ENCODE measurements at regions not wholly inside any gene's neighbourhood (a gene's known extent, or its start where the extent isn't known, plus 50 kb on each side); places are given as distances from the start of the nearest gene placed in this dataset.

- no peaks in the 10 kb centered on the region for H3K4me1 Mint-ChIP-seq
- no peaks in the 10 kb centered on the region for H3K27me3 Mint-ChIP-seq (ENCODE audit: low read depth in 3 of 3)
- H3K36me3 ChIP-seq (replicated peaks in 1 of 2; ENCODE audit: control insufficient read depth in 1 of 2, insufficient read depth in 2 of 2, low read length in 2 of 2), result no peaks in the 10 kb centered on the region
- intact Hi-C loops (cut with micrococcal nuclease), result no loop called here
- H3K4me1 ChIP-seq (ENCODE audit: control insufficient read depth in 1 of 2, insufficient read depth in 2 of 2, low read length in 2 of 2), result no peaks in the 10 kb centered on the region
- H3K4me3 ChIP-seq (replicated peaks in 1 of 3; ENCODE audit: low read depth in 2 of 3, low read length in 3 of 3), result no peak overlapping the region
- DNase-seq, result no peak
- H3K4me2 ChIP-seq (replicated peaks; ENCODE audit: extremely low read depth, low read length, poor library complexity, severe bottlenecking), result no peak overlapping the region
- H3K27ac ChIP-seq (ENCODE audit: low read depth in 1 of 2, low read length in 2 of 2), result no peak overlapping the region
- no peak overlapping the region for H2AFZ ChIP-seq (ENCODE audit: insufficient read depth, low read depth, low read length, poor library complexity, severe bottlenecking)
- H4K20me1 ChIP-seq (ENCODE audit: insufficient read depth, low read length), result no peaks in the 10 kb centered on the region
- no peaks in the 10 kb centered on the region for H3K27me3 ChIP-seq (ENCODE audit: control insufficient read depth in 2 of 2, insufficient read depth in 2 of 2, low read length in 2 of 2)
- H3K4me3 Mint-ChIP-seq, result no peak overlapping the region
- no peak overlapping the region for H3K27ac Mint-ChIP-seq
- H3K9me3 Mint-ChIP-seq, result peaks cover 0 to 6% (median 2%) of the 10 kb centered on the region in 7 donors
- H3K9me3 ChIP-seq (replicated peaks in 1 of 2; ENCODE audit: control insufficient read depth in 1 of 2, insufficient read depth in 1 of 2, low read length in 2 of 2), result peaks cover 0 to 5% of the 10 kb centered on the region in 2 donors
- no peaks in the 10 kb centered on the region for H3K79me2 ChIP-seq (ENCODE audit: insufficient read depth, low read length)
- no peak for TF ChIP-seq CTCF (IDR thresholded peaks at IDR 0.05)
- H3K9ac ChIP-seq (ENCODE audit: insufficient read depth, low read length, poor library complexity, severe bottlenecking), result no peak overlapping the region
- WGBS (ENCODE audit: insufficient coverage), result 100% methylated on average over 2 of the region's 3 CpGs
- no peaks in the 10 kb centered on the region for H3K36me3 Mint-ChIP-seq
These were observed 966.3 kb downstream of the JRKL start for GRCh38 chr11:97356144-97356543.

DNA sequence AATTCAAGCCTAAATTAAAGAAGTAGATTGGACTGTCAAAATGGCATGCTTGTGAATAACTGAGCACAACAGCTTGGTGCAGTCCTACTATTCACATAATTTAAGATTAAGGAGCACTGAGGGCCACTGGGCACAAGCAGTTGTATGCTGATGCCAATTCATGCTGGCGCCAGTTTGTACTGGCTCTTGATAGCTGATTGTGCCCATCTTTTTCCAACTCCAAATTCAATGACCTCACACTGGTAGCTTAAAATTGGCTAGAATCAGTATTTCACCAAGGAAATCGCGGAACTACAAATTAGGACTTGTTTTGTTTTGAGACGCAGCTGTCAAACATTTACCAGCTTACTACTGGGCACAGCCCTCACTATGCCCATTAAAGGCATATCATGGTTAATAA lies 969.2 kb downstream of the JRKL start:
- Histone ChIP-seq H2AFZ (ENCODE audit: insufficient read depth, low read depth, low read length, poor library complexity, severe bottlenecking) (no peak overlapping the region), H3K9ac (ENCODE audit: insufficient read depth, low read length, poor library complexity, severe bottlenecking) (no peak overlapping the region), H3K9me3 (replicated peaks in 1 of 2; ENCODE audit: control insufficient read depth in 1 of 2, insufficient read depth in 1 of 2, low read length in 2 of 2) (peaks cover 0 to 5% of the 10 kb centered on the region in 2 donors), H3K36me3 (replicated peaks in 1 of 2; ENCODE audit: control insufficient read depth in 1 of 2, insufficient read depth in 2 of 2, low read length in 2 of 2) (no peaks in the 10 kb centered on the region), H3K27ac (ENCODE audit: low read depth in 1 of 2, low read length in 2 of 2) (no peak overlapping the region), H4K20me1 (ENCODE audit: insufficient read depth, low read length) (no peaks in the 10 kb centered on the region), H3K4me3 (replicated peaks in 1 of 3; ENCODE audit: low read depth in 2 of 3, low read length in 3 of 3) (no peak overlapping the region), H3K79me2 (ENCODE audit: insufficient read depth, low read length) (no peaks in the 10 kb centered on the region), H3K27me3 (ENCODE audit: control insufficient read depth in 2 of 2, insufficient read depth in 2 of 2, low read length in 2 of 2) (no peaks in the 10 kb centered on the region), H3K4me1 (ENCODE audit: control insufficient read depth in 1 of 2, insufficient read depth in 2 of 2, low read length in 2 of 2) (no peaks in the 10 kb centered on the region), H3K4me2 (replicated peaks; ENCODE audit: extremely low read depth, low read length, poor library complexity, severe bottlenecking) (no peak overlapping the region)
- WGBS (ENCODE audit: insufficient coverage), result 100% methylated on average over 1 of the region's 4 CpGs
- DNase-seq, result no peak
- intact Hi-C loops (cut with micrococcal nuclease), result no loop called here
- Mint-ChIP-seq H3K27ac (no peak overlapping the region), H3K36me3 (no peaks in the 10 kb centered on the region), H3K4me3 (no peak overlapping the region), H3K27me3 (ENCODE audit: low read depth in 3 of 3) (no peaks in the 10 kb centered on the region), H3K4me1 (no peaks in the 10 kb centered on the region), H3K9me3 (peaks cover 0 to 6% (median 0%) of the 10 kb centered on the region in 7 donors)
- no peak for TF ChIP-seq CTCF (IDR thresholded peaks at IDR 0.05)

All from CD14-positive monocyte (primary cell).